ENCODE measurements at regions not wholly inside any gene's neighbourhood (a gene's known extent, or its start where the extent isn't known, plus 50 kb on each side); places are given as distances from the start of the nearest gene placed in this dataset.

- TF ChIP-seq POLR2A (IDR thresholded peaks at IDR 0.05) (no peak), CTCF (IDR thresholded peaks at IDR 0.05 in 8 of 11, conservative IDR thresholded peaks at IDR 0.05 in 3 of 11) (no peak)
These were observed 166.7 kb upstream of the PRKCQ start for GRCh38 chr10:6746782-6747181.
